ENCODE measurements at regions not wholly inside any gene's neighbourhood (a gene's known extent, or its start where the extent isn't known, plus 50 kb on each side); places are given as distances from the start of the nearest gene placed in this dataset.

DNA sequence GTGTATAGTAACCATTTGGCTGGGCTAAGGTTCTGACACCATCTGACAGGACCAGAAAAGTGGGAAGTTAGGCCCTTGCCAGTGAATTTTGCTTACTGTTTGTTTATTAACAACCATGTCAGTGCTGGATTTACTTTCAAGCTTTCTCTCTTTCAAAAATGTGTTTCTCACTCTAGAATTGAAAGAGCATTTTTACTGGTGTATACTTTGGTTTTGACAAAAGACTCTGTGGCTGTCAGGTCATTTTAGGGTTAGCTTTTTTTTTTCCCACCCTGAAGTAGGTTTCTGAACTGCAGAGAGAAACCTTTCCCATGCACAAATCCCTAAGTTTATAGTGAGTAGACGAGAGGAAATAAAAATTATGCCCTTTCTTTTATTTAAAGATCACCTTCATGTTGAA lies 230.0 kb upstream of the TBC1D5 start:
- H3K4me1 Mint-ChIP-seq (ENCODE audit: low read depth, unreplicated experiment): peaks cover 24% of the 10 kb centered on the region
- H3K9me3 Mint-ChIP-seq (ENCODE audit: unreplicated experiment): no peaks in the 10 kb centered on the region
- TF ChIP-seq CTCF (IDR thresholded peaks at IDR 0.05; ENCODE audit: partially characterized antibody, unreplicated experiment): no peak
- H3K4me3 Mint-ChIP-seq (ENCODE audit: unreplicated experiment): no peak overlapping the region
- peaks cover 1% of the 10 kb centered on the region for H3K27me3 Mint-ChIP-seq (ENCODE audit: unreplicated experiment)
- DNase-seq: no peak
- no peaks in the 10 kb centered on the region for H3K36me3 Mint-ChIP-seq (ENCODE audit: unreplicated experiment)
- H3K27ac Mint-ChIP-seq (ENCODE audit: unreplicated experiment): no peak overlapping the region

DNA sequence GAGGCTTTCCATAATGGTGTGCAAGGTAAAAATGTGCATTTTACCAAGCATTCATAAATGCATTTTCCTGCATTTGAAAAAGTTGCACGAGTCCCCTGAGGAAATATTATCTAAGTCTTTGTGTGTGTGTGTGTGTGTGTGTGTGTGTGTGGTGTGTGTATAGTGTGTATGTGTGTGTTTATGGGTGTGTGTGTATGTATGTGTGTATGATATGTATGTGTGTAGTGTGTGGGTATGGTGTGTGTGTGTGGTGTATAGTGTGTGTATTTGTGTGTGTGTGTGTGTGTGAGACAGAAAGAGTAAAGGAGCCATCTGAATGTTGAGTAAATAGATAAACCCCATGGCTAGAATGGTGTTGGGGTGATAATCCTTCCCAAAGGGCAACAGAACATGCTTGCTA lies 229.6 kb upstream of the TBC1D5 start:
- Mint-ChIP-seq H3K36me3 (ENCODE audit: unreplicated experiment) (no peaks in the 10 kb centered on the region), H3K27ac (ENCODE audit: unreplicated experiment) (peak overlapping the region; percentile 80), H3K27me3 (ENCODE audit: unreplicated experiment) (peaks cover 1% of the 10 kb centered on the region), H3K4me3 (ENCODE audit: unreplicated experiment) (no peak overlapping the region), H3K4me1 (ENCODE audit: low read depth, unreplicated experiment) (peaks cover 24% of the 10 kb centered on the region), H3K9me3 (ENCODE audit: unreplicated experiment) (no peaks in the 10 kb centered on the region)
- TF ChIP-seq CTCF (IDR thresholded peaks at IDR 0.05; ENCODE audit: partially characterized antibody, unreplicated experiment): no peak
- no peak for DNase-seq

- Mint-ChIP-seq H3K4me1 (ENCODE audit: low read depth, unreplicated experiment) (peaks cover 24% of the 10 kb centered on the region), H3K27me3 (ENCODE audit: unreplicated experiment) (peaks cover 1% of the 10 kb centered on the region), H3K4me3 (ENCODE audit: unreplicated experiment) (no peak overlapping the region)
Measured at GRCh38 chr3:17969985-17970568, 227.6 kb upstream of the TBC1D5 start.

GRCh38 chr3:17969244-17969643 lies 226.8 kb upstream of the TBC1D5 start:
- DNase-seq: no peak
- no peak overlapping the region for H3K4me3 Mint-ChIP-seq (ENCODE audit: unreplicated experiment)
- H3K36me3 Mint-ChIP-seq (ENCODE audit: unreplicated experiment): no peaks in the 10 kb centered on the region
- no peaks in the 10 kb centered on the region for H3K9me3 Mint-ChIP-seq (ENCODE audit: unreplicated experiment)
- no peak overlapping the region for H3K27ac Mint-ChIP-seq (ENCODE audit: unreplicated experiment)
- peaks cover 1% of the 10 kb centered on the region for H3K27me3 Mint-ChIP-seq (ENCODE audit: unreplicated experiment)
- H3K4me1 Mint-ChIP-seq (ENCODE audit: low read depth, unreplicated experiment): peaks cover 24% of the 10 kb centered on the region
- no peak for TF ChIP-seq CTCF (IDR thresholded peaks at IDR 0.05; ENCODE audit: partially characterized antibody, unreplicated experiment)

More at GRCh38 chr3:17969985-17970568, 227.6 kb upstream of the TBC1D5 start:
- DNase-seq: no peak
- Mint-ChIP-seq H3K36me3 (ENCODE audit: unreplicated experiment) (no peaks in the 10 kb centered on the region), H3K9me3 (ENCODE audit: unreplicated experiment) (no peaks in the 10 kb centered on the region), H3K27ac (ENCODE audit: unreplicated experiment) (no peak overlapping the region)
- no peak for TF ChIP-seq CTCF (IDR thresholded peaks at IDR 0.05; ENCODE audit: partially characterized antibody, unreplicated experiment)

GRCh38 chr3:17967953-17968607 lies 225.6 kb upstream of the TBC1D5 start:
- no peak for TF ChIP-seq CTCF (IDR thresholded peaks at IDR 0.05; ENCODE audit: partially characterized antibody, unreplicated experiment)
- H3K27ac Mint-ChIP-seq (ENCODE audit: unreplicated experiment): no peak overlapping the region
- peaks cover 1% of the 10 kb centered on the region for H3K27me3 Mint-ChIP-seq (ENCODE audit: unreplicated experiment)
- no peak overlapping the region for H3K4me3 Mint-ChIP-seq (ENCODE audit: unreplicated experiment)
- DNase-seq: no peak
- H3K36me3 Mint-ChIP-seq (ENCODE audit: unreplicated experiment): no peaks in the 10 kb centered on the region
- H3K4me1 Mint-ChIP-seq (ENCODE audit: low read depth, unreplicated experiment): peaks cover 15% of the 10 kb centered on the region
- H3K9me3 Mint-ChIP-seq (ENCODE audit: unreplicated experiment): no peaks in the 10 kb centered on the region

All from glutamatergic neuron (in vitro differentiated cells).